ENCODE measurements at regions not wholly inside any gene's neighbourhood (a gene's known extent, or its start where the extent isn't known, plus 50 kb on each side); places are given as distances from the start of the nearest gene placed in this dataset.

- FAIRE-seq (no peak), DNase-seq (ENCODE audit: low read depth, low spot score) (no peak)
- H3K27ac ChIP-seq (ENCODE audit: control insufficient read depth, insufficient read depth, low read length): no peak overlapping the region
- H4K20me1 ChIP-seq (ENCODE audit: control insufficient read depth, extremely low read depth, insufficient read depth, low read length): no peaks in the 10 kb centered on the region
- H3K4me1 ChIP-seq (ENCODE audit: control insufficient read depth, extremely low read depth, insufficient read depth, low read length): no peaks in the 10 kb centered on the region
- TF ChIP-seq CTCF (optimal IDR thresholded peaks at IDR 0.05 in 1 of 3, IDR thresholded peaks at IDR 0.05 in 1 of 3, conservative IDR thresholded peaks at IDR 0.05 in 1 of 3; ENCODE audit: extremely low read depth in 1 of 3, insufficient read depth in 2 of 3, low read length in 3 of 3): no peak
- TF ChIP-seq EZH2 (IDR thresholded peaks at IDR 0.05; ENCODE audit: low read length): no peak
- H3K36me3 ChIP-seq (ENCODE audit: control insufficient read depth in 2 of 2, extremely low read depth in 1 of 2, insufficient read depth in 2 of 2, low read length in 2 of 2): no peaks in the 10 kb centered on the region
- no peaks in the 10 kb centered on the region for H3K9me3 ChIP-seq (ENCODE audit: control insufficient read depth, low read depth, low read length)
- H3K4me3 ChIP-seq (ENCODE audit: control insufficient read depth in 2 of 3, extremely low read depth in 1 of 3, insufficient read depth in 2 of 3, low read depth in 1 of 3, low read length in 3 of 3): no peak overlapping the region
- no peak overlapping the region for H2AFZ ChIP-seq (ENCODE audit: control insufficient read depth, low read length)
- no peaks in the 10 kb centered on the region for H3K9me1 ChIP-seq (ENCODE audit: control insufficient read depth, extremely low read depth, insufficient read depth, low read length)
- dilution Hi-C loops (cut with MboI; ENCODE audit: extremely low pct_ligation_motif_present, low sequenced_read_pairs): no loop called here
- no peaks in the 10 kb centered on the region for H3K27me3 ChIP-seq (ENCODE audit: control insufficient read depth, extremely low read depth, insufficient read depth, low read length)
- no peak overlapping the region for H3K9ac ChIP-seq (ENCODE audit: control insufficient read depth, extremely low read depth, insufficient read depth, low read length)
- H3K4me2 ChIP-seq (ENCODE audit: control insufficient read depth, extremely low read depth, insufficient read depth, low read depth, low read length): no peak overlapping the region
- no peaks in the 10 kb centered on the region for H3K79me2 ChIP-seq (ENCODE audit: control insufficient read depth, insufficient read depth, low read length)
Measured at GRCh38 chr15:62486041-62486440, 321.0 kb upstream of the C2CD4B start.

GRCh38 chr15:62488387-62488786 is 323.3 kb upstream of the C2CD4B start:
- Histone ChIP-seq H3K4me2 (ENCODE audit: control insufficient read depth, extremely low read depth, insufficient read depth, low read depth, low read length) (no peak overlapping the region), H4K20me1 (ENCODE audit: control insufficient read depth, extremely low read depth, insufficient read depth, low read length) (no peaks in the 10 kb centered on the region), H3K4me3 (ENCODE audit: control insufficient read depth in 2 of 3, extremely low read depth in 1 of 3, insufficient read depth in 2 of 3, low read depth in 1 of 3, low read length in 3 of 3) (no peak overlapping the region), H3K27me3 (ENCODE audit: control insufficient read depth, extremely low read depth, insufficient read depth, low read length) (no peaks in the 10 kb centered on the region), H3K9me3 (ENCODE audit: control insufficient read depth, low read depth, low read length) (no peaks in the 10 kb centered on the region), H3K27ac (ENCODE audit: control insufficient read depth, insufficient read depth, low read length) (no peak overlapping the region), H2AFZ (ENCODE audit: control insufficient read depth, low read length) (no peak overlapping the region), H3K79me2 (ENCODE audit: control insufficient read depth, insufficient read depth, low read length) (no peaks in the 10 kb centered on the region), H3K36me3 (ENCODE audit: control insufficient read depth in 2 of 2, extremely low read depth in 1 of 2, insufficient read depth in 2 of 2, low read length in 2 of 2) (no peaks in the 10 kb centered on the region), H3K4me1 (ENCODE audit: control insufficient read depth, extremely low read depth, insufficient read depth, low read length) (no peaks in the 10 kb centered on the region), H3K9me1 (ENCODE audit: control insufficient read depth, extremely low read depth, insufficient read depth, low read length) (no peaks in the 10 kb centered on the region), H3K9ac (ENCODE audit: control insufficient read depth, extremely low read depth, insufficient read depth, low read length) (no peak overlapping the region)
- DNase-seq (ENCODE audit: low read depth, low spot score): no peak
- no peak for FAIRE-seq
- dilution Hi-C loops (cut with MboI; ENCODE audit: extremely low pct_ligation_motif_present, low sequenced_read_pairs): no loop called here
- TF ChIP-seq EZH2 (IDR thresholded peaks at IDR 0.05; ENCODE audit: low read length) (no peak), CTCF (optimal IDR thresholded peaks at IDR 0.05 in 1 of 3, IDR thresholded peaks at IDR 0.05 in 1 of 3, conservative IDR thresholded peaks at IDR 0.05 in 1 of 3; ENCODE audit: extremely low read depth in 1 of 3, insufficient read depth in 2 of 3, low read length in 3 of 3) (no peak)

Measured in keratinocyte (primary cell).